ENCODE measurements at regions not wholly inside any gene's neighbourhood (a gene's known extent, or its start where the extent isn't known, plus 50 kb on each side); places are given as distances from the start of the nearest gene placed in this dataset.
"Not testable (repeated sequence)": the region's sequence is repeated elsewhere in the genome, so short reads cannot be mapped to it uniquely, and the experiment has no call there.

- DNase-seq (ENCODE audit: low read depth in 4 of 4, low spot score in 2 of 4) = no peak
Observed at GRCh38 chr13:44313674-44314073, 60.0 kb upstream of the SERP2 start.

GRCh38 chr13:44314160-44314559 is 59.5 kb upstream of the SERP2 start:
- DNase-seq (ENCODE audit: low read depth in 4 of 4, low spot score in 2 of 4) = not testable (repeated sequence)

GRCh38 chr13:44317752-44318151 is 55.9 kb upstream of the SERP2 start:
- DNase-seq (ENCODE audit: low read depth in 4 of 4, low spot score in 2 of 4) = no peak

- DNase-seq (ENCODE audit: low read depth in 4 of 4, low spot score in 2 of 4) = no peak
Observed at GRCh38 chr13:44318161-44318560, 55.5 kb upstream of the SERP2 start.

- no peak for DNase-seq (ENCODE audit: low read depth in 4 of 4, low spot score in 2 of 4)
Observed at GRCh38 chr13:44320611-44321010, 53.0 kb upstream of the SERP2 start.

GRCh38 chr13:44321961-44322360 is 51.7 kb upstream of the SERP2 start:
- no peak for DNase-seq (ENCODE audit: low read depth in 4 of 4, low spot score in 2 of 4)

GRCh38 chr13:44322928-44323327 is 50.7 kb upstream of the SERP2 start:
- DNase-seq (ENCODE audit: low read depth in 4 of 4, low spot score in 2 of 4) = no peak

- no peak for DNase-seq (ENCODE audit: low read depth in 4 of 4, low spot score in 2 of 4)
Observed at GRCh38 chr13:44323754-44324153, 49.9 kb upstream of the SERP2 start.

Measured in left renal cortex interstitium (tissue), 4 donors.